Stimulated activated CD8-positive, alpha-beta memory T cell treated with anti-CD3 and anti-CD28 coated beads, Interleukin-15, amount 100 ng/mL, for 1 hour (primary cell): ENCODE measurements at regions not wholly inside any gene's neighbourhood (a gene's known extent, or its start where the extent isn't known, plus 50 kb on each side); places are given as distances from the start of the nearest gene placed in this dataset.

Experiments used
- DNase-seq: peaks from one replicate; pipeline ENCODE4 v3.0.0-alpha.2; 2020; ENCODE audit warnings: low read depth

DNA sequence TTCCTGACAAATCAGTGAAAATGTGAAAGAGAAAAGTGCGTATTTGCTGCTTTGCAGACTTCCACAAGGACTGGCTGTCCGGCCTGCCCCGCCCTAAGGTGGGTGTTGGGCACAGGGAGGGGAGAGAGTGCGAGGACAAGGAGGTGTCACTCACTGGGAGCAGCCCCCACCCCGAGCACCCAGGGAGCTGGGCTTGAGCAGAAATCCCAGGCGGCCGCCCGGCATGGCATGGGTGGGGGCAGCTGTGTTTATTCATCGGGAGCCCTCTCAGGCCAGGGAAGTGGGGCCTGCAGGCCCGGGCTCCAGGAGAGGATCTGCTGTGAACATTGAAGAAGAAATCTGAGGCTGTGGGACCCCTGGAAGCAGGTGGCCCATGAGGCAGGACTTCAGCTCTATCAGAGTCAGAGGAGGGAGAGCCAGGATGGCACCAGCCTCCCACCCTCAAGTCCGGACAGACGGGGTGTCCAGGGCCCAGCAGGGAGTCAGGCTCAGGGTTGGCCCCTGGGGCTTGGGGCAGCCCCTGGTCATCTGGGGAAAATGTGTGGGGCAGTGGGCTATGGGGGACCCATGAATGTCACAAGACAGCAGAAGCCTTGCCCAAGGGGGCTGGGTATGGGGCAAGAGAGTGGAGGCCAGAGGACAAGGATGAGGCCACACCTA is 164.4 kb upstream of the PPP2R2D start:
- no peak for DNase-seq

DNA sequence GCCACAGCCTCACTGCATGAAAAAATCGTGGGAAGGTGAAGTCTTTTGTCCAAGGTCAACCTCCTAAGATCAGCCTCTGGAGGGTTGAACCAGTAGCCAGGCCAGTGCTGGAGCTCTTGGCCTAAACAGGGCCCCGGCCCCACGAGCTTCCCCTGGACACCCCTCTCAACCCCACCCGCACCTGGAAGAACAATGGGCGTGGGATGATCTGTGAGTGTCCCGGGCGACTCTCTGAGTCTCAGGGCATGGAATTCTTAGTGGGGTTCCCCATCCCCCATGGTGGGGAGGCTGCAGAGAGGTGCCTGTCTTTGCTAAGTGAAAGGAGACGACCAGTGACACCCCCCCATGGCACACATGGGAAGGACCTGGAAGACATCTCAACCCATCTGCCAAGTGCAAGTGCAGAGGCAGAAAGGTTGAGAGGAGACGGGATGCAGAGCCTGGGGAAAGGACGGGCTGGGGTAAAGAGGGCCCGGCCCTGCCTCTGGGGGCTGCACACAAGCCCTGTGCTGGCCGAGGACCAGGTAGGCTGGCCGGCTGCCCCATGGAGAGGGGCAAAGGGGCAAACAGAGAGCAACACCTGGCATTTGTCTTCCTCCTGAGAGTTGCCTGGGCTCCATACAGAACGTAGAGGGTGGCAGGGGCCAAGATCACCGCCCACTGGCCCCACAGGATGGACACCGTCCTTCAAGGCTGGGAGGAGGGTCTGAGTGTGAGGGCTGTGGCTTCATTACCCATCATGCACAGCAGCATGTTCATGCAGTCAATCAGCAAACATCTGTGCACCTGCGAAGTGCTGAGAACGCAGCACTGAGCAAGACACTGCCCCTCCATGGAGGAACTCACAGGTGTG is 163.0 kb upstream of the PPP2R2D start:
- no peak for DNase-seq

DNA sequence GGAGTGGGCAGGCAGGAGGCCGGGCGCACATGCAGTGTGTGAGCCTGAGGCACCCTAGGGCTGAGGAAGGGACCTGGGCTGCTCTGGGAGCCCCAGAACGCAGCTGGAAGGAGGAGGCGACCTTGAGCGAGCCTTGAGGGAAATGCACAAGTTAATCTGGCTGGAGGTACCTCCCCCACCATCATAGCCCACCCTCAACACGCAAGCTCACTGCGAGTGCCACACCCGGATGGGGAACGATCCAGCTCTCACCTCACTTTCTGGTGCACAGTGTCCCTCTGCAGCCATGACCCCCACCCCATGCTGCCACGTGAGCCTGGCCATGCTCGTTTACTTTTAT is 162.4 kb upstream of the PPP2R2D start:
- no peak for DNase-seq

DNA sequence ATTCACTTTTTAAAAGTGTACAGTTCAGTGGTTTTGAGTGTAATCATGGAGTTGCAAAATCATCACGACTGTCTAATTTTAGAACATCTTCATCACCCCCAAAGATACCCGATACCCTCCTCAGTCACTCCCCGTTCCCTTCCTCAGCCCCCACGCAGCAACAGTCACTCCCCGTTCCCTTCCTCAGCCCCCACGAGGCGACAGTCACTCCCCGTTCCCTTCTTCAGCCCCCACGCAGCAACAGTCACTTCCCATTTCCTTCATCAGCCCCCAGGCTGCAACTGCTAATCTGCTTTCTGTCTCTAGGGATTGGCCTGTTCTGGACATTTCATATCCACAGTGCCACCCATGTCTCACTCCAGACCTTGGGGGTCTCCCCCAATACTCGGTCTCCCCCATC is 161.6 kb upstream of the PPP2R2D start:
- DNase-seq = no peak

DNA sequence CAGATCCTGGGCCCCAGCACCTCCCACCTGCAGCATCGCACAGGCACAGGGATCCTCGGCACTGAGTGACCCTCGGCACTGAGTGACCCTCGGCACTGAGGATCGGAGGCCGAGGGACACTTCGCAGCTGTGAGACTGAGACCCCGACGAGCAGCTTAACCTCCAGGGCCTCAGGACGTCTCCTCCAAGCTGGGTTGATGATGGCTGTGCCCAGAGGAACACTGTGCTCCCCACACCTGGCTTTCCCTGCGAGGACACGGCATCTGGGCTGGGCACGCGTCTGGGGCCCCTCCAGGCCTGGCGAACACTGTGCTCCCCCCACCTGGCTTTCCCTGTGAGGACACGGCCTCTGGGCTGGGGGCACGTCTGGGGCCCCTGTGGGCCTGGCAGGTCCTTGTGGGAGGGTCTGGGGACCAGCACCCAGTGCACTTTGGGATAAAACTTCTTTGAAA is 158.3 kb upstream of the PPP2R2D start:
- no peak for DNase-seq

DNA sequence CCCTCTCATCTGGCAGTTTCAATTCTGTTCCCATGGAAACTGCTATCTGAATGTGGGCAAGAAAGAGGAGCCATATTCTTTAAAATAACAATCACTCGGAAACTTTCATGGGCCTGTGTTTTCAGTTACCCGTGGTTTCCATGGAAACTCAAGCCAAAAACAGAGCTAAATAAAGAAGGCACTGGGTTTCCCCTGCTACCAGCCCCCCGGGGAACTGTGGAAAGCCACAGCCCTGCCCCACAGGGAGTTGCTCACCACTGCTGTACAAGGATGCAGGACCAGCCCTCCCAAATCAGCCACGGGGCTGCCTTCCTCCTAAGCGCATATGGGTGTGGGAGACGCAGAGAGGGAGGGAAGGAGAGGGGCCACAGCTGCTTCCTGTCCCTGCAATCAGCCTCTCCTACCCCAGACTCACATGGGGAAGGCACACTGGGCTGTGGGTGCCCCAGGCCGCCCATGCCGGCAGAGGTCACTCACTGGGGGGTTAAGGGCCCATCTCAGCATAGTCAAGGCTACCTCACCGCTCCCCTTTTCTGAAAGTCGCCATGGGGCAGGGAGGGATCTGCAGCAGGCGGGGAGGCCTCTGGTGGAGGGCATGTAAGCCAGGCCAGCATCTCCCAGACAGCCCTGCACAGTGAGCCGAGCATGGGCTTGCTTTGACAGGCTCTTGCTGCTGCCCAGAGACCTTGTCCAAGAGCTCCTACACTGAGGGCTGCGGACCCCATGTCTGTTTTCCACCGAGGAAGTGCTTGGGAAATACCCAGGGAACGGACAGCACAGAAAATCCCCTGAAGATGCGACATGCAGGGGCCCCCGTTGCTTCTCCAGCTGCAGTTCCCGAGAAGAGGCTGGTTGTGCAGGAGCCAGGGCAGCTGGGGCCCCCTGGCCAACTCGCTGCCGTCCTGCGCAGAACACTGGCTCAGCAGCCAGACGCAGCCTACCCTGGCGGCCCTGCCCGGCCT is 157.3 kb upstream of the PPP2R2D start:
- no peak for DNase-seq

DNA sequence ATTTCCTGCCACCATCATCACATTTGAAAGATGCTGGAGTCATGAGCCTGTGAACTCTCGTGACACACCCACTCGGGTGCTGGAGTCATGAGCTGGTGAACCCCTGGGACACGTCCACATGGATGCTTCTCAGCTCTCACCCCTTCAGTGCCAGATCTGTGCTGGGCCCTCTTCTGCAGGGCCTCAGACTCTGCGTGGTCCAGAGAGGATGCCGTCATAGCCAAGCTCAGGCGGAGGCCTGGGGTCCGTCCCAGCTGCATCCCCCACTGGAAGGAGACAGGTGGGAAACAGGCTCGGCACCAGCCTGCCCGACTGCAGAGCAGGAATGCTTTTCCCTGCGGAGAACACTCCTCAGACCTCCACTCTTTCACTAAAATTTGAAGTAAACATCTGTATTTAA is 156.5 kb upstream of the PPP2R2D start:
- no peak for DNase-seq

DNA sequence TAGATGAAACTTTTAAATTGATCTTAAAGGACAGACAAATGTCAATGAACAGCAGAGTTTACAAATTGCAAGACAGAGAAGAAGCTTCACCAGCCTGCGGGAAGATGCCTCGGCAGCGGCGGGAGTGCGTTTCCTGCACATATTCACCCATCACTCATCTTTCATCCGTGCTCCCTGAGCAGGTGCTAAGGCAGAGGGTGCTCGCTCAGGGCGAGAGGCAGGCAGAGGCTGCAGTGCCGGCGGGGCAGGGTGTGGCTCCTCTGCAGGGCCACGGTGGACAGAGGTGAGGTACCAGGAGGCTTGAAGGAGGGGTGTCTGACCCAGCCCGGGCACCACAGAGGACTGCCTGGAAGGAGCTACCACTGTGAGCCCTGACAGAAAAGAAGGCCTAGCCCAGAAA is 155.2 kb upstream of the PPP2R2D start:
- DNase-seq = no peak

DNA sequence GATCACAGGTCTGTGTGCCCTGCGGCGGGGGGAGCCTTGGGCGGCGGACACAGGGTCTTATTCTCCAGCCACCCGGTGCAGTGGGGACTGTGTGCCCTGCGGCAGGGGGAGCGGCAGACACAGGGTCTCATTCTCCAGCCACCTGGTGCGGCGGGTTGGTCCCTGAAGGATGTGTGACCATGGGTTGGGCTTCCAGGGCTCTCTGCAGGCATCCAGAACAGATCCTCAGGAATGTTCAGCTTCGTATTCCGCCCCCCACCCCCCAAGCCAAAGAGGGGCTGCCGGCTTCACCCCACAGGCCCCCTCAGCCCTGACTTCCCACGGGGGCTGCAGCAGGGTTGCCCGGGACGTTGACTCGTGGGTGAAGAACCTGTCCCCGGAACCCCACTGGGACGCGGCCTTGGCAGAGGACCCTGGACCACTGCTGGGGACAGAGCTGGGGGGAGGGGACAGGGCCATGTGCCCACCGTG is 154.5 kb upstream of the PPP2R2D start:
- DNase-seq = no peak

DNA sequence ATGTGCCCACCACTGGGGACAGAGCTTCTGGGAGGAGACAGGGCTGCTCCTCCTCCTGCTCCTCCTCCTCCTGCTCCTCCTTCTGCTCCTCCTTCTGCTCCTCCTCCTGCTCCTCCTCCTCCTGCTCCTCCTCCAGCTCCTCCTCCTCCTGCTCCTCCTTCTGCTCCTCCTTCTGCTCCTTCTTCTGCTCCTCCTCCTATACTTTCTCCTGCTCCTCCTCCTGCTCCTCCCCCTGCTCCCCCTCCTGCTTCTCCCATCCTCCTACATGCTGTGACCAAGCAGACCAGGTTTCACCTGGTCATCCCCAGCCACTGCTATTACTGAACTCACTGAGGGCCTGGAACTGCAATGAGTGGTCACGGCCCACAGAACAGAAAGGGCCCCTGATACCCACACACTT is 154.0 kb upstream of the PPP2R2D start:
- no peak for DNase-seq

DNA sequence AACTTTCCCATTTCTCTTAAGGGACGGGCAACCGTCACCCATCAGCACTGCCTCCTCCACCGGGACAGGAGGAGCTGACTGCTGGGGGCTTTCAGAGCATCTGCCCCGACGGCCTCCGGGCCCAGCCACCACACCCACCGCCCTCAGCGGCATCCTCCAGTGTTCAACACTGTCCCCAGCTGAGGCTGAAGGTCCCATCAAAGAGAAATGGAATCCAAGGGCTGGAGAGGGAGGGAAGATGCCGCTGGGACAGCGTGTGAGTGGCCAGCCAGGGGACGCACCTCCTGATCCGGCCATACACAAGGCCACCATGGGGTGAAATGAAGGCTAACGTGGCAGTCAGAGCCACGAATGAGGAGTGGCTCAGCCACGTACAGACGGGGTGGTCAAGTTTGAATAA is 153.6 kb upstream of the PPP2R2D start:
- no peak for DNase-seq

DNA sequence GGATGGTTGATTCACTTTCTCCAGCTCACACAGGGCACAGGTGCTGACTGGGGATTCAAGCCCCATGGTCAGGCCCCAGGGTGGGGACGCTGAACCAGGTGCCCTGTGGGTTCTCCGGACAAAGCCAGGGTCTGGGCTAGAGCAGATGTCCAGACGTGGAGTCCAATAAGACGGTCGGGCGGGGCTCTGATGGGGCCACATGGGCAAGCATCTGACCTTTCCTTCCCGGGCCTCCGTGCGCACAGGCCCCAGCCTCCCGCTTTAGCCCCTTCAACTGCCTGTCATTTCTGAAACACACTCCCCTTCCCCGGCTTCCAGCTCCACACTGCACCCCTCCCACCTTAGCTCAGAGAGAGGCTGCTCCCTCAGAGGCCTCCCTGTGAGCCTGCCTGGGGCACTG is 153.0 kb upstream of the PPP2R2D start:
- DNase-seq = no peak

DNA sequence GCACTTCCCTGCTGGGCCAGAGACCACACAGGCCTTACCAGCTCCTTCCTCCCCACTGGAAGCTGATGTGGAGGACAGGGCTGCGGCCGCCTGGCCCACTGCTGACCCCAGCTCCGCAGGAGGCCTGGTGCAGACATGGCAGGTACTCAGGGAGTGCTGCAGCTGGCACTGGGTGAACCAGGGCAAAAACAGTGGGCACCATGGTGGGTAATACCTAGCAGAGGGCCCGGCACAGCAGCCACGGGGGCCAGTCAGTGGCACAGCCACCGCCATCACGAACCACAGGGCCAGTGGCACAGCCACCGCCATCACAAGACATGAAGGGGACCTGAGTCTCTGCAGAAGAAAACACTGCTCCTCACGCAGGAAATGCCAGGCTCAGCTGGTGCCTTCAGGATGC is 152.6 kb upstream of the PPP2R2D start:
- no peak for DNase-seq

DNA sequence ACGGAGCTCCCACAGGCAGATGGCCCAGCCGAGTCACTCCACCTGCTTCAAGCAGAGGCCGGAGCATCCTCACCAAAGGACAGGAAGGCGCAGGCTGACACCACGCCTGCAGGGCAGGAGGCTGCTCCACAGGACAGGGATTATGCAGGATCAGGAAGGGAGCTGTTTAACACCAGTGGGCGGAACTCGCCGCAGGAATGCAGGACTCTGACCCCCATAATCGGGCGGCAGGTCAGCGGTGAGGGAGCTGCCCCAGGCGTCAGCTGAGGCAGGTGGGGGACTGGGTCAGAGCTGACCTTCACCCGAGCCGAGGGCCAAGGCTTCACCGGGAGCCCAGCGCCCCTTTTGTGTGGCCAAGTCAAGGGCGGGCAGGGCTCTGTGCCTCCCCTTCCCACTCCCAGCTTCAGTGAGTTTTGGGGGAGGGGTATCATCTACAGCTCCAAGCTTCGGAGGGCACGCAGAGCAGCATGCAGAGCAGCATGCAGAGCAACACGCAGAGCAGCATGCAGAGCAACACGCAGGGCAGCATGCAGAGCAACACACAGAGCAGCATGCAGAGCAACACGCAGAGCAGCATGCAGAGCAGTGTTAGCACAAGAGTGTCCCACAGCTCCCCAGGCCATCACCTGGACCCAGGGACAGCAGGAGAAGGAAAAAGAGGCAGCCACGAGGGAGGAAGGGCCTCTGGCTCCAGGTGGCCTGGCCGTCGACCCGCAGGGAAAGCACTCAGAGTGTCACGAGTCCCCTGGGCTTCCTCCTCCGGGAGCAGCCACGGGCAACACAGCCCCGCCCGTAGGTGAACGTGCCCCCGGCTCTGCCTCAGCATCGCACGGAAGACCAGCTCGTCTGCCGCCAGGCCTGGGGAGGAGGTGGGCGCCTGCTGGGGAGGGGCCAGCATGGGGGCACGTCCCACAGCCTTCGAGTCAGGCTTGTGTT is 151.7 kb upstream of the PPP2R2D start:
- no peak for DNase-seq

DNA sequence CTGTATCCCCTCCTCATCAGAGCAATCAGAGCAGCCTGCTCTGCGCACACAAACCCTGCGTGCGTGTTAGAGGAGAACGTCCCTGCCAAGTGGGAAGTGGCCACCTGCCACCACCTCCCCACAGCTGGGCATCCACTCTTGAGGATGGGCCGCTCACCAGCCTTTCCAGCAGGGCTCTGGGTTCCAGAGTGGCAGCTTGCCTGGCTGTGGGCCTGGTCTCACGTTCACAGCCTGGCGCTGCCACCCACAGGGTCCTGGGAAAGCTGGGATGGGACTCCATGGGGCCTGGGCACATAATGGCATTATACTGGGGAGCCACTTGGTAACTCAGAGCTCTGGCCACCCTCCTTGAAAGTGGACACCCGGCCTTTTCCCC is 151.1 kb upstream of the PPP2R2D start:
- no peak for DNase-seq

DNA sequence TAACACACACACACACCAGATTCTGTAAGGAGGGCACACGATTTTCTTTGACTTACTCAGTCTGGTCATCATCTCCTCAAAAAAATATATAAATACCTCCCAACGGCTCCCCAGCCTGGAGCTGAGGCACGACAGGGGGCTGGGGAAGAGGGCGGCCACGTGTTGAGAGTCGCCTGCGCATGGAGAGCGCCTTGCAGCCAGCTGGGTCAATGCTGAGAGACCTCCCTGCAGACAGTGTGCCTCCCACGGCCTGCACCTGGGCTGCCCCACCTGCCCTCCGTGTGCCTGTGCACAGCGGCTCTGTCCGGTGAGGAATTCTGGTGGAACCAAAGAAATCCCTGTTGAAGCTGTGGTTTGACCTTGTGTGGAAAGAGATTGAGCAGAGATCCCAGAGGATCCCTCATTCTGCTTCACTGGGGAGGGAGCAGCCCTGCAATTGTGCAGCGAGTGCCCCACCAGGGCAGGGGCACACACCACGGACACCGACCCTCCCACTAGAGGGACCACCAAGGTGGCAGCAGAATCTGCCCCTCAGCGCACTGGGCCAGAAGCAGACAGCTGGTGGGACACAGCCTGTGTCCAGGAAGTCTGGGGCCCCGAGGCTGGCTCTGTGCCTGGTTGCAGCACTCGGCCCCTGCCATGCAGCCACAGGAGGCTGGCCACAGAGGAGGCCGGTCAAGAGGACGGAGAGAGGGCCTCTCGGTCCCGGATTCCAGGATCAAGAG is 150.5 kb upstream of the PPP2R2D start:
- no peak for DNase-seq

DNA sequence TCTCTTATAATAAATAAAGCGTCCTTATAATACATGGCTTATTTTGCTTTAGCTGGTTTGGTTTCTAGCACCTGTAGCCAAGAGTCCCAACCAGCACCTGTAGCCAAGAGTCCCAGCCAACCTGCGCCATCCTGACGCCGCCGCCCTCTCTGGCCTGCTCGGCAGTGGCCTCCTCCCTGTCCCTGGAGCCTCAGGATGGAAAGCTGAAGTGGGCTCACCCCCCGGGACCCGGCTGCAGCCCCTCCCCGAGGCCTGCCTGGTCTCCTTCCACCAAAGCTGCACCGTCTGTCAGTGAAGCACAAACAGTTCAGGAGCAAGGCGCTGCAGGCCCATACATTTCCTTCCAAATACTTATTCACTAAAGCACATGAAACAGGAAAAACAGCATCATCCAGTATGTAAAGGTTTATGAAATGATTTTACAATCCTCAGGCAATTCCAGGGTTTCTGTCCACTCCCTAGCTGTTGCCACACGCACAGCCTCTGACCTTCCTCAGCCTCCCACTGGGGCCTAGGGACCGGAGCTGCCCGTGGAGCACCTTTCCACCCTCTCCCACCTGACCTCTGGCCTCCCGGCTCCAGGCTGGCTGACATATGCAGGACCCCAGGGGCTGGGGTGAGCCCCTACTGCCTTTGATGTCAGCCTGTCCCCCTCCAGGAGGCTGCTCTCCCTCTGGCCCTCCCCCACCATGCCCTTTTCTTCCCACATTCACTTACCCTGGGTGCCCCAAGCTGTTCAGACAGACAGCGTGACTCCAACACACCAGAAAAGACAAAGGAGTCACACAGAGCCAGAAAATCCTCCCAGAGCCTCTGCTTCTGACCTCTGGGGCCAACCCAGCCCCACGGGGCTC is 149.6 kb upstream of the PPP2R2D start:
- no peak for DNase-seq

DNA sequence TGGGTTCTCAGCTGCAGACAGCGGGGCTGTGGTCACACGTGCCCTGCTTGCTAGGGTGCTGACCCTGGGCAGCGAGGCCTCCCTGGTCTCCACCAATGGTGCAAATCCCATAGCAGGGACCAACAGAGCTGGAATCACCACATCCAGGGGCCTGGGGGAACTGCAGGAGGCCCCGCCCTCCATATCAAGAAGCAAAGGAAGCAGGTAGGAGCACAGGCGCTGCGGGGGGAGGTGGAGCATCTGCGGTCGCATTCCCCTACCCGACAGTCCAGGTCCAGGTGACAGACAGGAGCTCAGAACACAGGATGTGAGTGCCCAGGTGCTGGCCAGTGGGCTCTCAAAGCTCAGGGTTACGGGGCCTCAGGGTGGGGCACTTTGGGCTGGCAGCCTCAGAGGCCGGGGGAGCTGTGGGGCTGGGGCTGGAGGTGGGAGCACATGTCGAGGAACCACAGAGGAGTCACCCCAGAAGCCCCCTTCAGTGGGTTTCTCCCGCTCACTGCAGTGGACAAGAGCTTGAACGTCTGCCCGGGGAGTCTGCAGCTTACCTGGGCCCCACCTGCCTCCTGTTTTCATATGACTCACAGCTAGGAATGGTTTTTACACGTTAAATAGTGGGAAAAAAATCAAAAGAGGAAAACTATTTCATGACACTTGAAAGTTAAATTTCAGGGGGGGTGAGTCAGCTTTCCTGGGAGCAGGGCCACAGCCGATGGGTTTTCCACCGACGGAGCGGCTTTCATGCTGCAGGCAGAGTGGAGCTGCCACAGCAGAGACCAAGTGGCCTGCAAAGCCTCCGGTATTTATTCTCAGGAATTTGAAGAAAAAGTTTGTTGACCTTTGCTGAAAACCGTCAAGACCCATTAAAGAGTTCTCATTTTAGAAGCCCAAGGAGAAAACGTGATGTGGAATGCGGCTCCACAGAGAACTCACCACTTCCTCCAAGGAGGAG is 148.7 kb upstream of the PPP2R2D start:
- no peak for DNase-seq

DNA sequence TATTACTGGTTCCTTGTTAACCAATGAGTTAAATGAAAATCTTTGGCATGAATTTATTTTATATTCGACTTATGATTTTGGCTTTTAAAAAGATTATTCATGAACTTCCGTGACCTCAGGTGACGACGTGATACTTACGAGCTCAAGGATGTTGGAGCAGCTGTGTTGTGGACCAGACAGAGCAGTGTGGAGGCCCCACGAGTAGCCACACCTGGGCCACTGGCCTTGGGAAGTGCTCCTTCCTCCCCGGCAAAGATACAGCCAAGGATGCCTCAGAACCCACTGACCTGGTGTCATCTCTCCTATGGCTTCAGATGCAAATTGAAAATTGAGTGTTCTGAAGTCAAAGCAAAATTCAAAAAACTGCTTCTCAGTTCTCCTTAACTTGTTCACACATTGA is 147.5 kb upstream of the PPP2R2D start:
- DNase-seq = no peak
